ENCODE measurements at regions not wholly inside any gene's neighbourhood (a gene's known extent, or its start where the extent isn't known, plus 50 kb on each side); places are given as distances from the start of the nearest gene placed in this dataset.

DNA sequence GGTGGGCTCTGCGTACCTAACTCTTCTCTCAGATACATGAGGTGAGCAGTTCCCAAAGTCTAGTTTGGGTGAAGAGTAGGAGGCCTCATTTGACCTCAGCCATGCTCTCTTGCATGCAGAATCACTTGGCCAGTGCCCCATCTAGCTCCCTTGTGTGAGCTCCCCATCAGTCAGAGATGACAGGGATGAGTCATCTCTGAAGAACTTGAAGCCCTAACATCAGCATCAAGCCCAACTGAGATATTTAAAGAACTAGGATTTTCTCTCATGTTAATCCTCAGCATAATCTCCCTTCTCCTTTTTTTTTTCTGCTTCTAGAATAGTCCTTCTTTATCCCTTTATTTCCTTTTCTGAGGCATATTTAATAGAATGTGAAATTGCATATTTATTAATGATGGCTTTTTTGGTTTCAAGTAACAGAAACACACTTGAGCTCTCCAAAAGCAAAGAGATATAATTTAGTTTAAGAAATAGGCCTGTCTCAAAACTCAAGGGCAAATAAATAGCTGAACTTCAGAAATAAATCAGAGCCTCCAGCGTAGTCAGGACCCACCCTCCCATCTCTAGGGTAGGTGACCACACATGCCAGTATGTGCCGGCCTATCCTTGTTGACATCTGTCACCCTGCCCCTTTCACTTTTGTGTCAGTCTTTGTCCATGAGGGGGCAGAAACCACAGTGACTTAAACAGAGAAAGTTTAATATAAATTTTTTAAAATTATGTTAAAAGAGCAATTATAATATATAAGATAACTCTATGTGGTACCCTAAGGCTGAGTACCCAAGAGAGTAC, 112.3 kb downstream of the TSEN15 start:
- H3K9me3 ChIP-seq, result no peaks in the 10 kb centered on the region
- TF ChIP-seq, protein P1, sequence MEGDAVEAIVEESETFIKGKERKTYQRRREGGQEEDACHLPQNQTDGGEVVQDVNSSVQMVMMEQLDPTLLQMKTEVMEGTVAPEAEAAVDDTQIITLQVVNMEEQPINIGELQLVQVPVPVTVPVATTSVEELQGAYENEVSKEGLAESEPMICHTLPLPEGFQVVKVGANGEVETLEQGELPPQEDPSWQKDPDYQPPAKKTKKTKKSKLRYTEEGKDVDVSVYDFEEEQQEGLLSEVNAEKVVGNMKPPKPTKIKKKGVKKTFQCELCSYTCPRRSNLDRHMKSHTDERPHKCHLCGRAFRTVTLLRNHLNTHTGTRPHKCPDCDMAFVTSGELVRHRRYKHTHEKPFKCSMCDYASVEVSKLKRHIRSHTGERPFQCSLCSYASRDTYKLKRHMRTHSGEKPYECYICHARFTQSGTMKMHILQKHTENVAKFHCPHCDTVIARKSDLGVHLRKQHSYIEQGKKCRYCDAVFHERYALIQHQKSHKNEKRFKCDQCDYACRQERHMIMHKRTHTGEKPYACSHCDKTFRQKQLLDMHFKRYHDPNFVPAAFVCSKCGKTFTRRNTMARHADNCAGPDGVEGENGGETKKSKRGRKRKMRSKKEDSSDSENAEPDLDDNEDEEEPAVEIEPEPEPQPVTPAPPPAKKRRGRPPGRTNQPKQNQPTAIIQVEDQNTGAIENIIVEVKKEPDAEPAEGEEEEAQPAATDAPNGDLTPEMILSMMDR (IDR thresholded peaks at IDR 0.05), result no peak
- no peak for TF ChIP-seq POLR2A (IDR thresholded peaks at IDR 0.05)
- peaks cover 0 to 3% of the 10 kb centered on the region in 2 donors for H3K4me1 ChIP-seq
- 79 to 92% methylated on average over 3 of the region's 3 CpGs for WGBS, 2 donors
- intact Hi-C loops (cut with DNase I), result no loop called here
- no peak for DNase-seq
- no peaks in the 10 kb centered on the region for H3K36me3 ChIP-seq
- H3K27ac ChIP-seq, result peak overlapping the region in 1 of 3 donors; percentile 4
- no peak overlapping the region for H3K4me3 ChIP-seq (replicated peaks in 1 of 3)
- H3K27me3 ChIP-seq, result no peaks in the 10 kb centered on the region

- WGBS, 2 donors, result 91 to 100% methylated on average over 1 of the region's 1 CpG
- no peak for DNase-seq
- peak overlapping the region in 1 of 3 donors; percentile 4 for H3K27ac ChIP-seq
- H3K4me3 ChIP-seq (replicated peaks in 1 of 3), result no peak overlapping the region
- TF ChIP-seq, protein P1 (IDR thresholded peaks at IDR 0.05), result no peak
- no peak for TF ChIP-seq POLR2A (IDR thresholded peaks at IDR 0.05)
- H3K9me3 ChIP-seq, result no peaks in the 10 kb centered on the region
- intact Hi-C loops (cut with DNase I), result no loop called here
- no peaks in the 10 kb centered on the region for H3K36me3 ChIP-seq
- H3K27me3 ChIP-seq, result no peaks in the 10 kb centered on the region
- H3K4me1 ChIP-seq, result peaks cover 0 to 3% of the 10 kb centered on the region in 2 donors
Measured at GRCh38 chr1:184164536-184164935, 113.0 kb downstream of the TSEN15 start.

GRCh38 chr1:184166485-184166884, 115.0 kb downstream of the TSEN15 start:
- WGBS, 2 donors, result 89% methylated on average over 3 of the region's 3 CpGs

DNA sequence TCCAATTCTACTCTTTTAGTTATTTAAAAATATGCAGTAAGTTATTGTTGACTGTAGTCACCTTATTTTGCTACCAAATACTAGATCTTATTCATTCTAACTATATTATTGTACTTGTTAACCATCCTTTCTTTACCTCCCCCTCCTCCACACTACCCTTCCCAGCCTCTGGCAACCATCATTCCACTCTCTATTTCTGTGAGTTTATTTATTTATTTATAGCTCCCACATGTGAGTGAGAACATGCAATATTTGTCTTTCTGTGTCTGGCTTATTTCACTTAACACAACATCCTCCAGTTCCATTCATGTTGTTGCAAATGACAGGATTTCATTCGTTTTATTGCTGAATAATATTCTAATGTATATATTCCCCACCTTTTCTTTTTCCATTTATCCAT, 115.8 kb downstream of the TSEN15 start:
- no peak overlapping the region for H3K27ac ChIP-seq
- DNase-seq, result no peak
- 73 to 84% methylated on average over 1 of the region's 1 CpG for WGBS, 2 donors
- H3K4me1 ChIP-seq, result no peaks in the 10 kb centered on the region
- no peak for TF ChIP-seq POLR2A (IDR thresholded peaks at IDR 0.05)
- TF ChIP-seq, protein P1 (IDR thresholded peaks at IDR 0.05), result no peak
- H3K4me3 ChIP-seq (replicated peaks in 1 of 3), result no peak overlapping the region
- intact Hi-C loops (cut with DNase I), result no loop called here
- no peaks in the 10 kb centered on the region for H3K9me3 ChIP-seq
- no peaks in the 10 kb centered on the region for H3K27me3 ChIP-seq
- no peaks in the 10 kb centered on the region for H3K36me3 ChIP-seq

More at GRCh38 chr1:184166485-184166884, 115.0 kb downstream of the TSEN15 start:
- H3K27me3 ChIP-seq, result no peaks in the 10 kb centered on the region
- no peak overlapping the region for H3K27ac ChIP-seq
- H3K9me3 ChIP-seq, result no peaks in the 10 kb centered on the region
- TF ChIP-seq, protein P1 (IDR thresholded peaks at IDR 0.05), result no peak
- no peak for TF ChIP-seq POLR2A (IDR thresholded peaks at IDR 0.05)
- H3K36me3 ChIP-seq, result no peaks in the 10 kb centered on the region
- no peak for DNase-seq
- no peaks in the 10 kb centered on the region for H3K4me1 ChIP-seq
- no peak overlapping the region for H3K4me3 ChIP-seq (replicated peaks in 1 of 3)
- intact Hi-C loops (cut with DNase I), result no loop called here

- no peak overlapping the region for H3K27ac ChIP-seq
- no peaks in the 10 kb centered on the region for H3K9me3 ChIP-seq
- no peak for TF ChIP-seq POLR2A (IDR thresholded peaks at IDR 0.05)
- TF ChIP-seq, protein P1 (IDR thresholded peaks at IDR 0.05), result no peak
- intact Hi-C loops (cut with DNase I), result no loop called here
- no peak for DNase-seq
- no peaks in the 10 kb centered on the region for H3K36me3 ChIP-seq
- no peaks in the 10 kb centered on the region for H3K4me1 ChIP-seq
- no peak overlapping the region for H3K4me3 ChIP-seq (replicated peaks in 1 of 3)
- no peaks in the 10 kb centered on the region for H3K27me3 ChIP-seq
Measured at GRCh38 chr1:184170719-184171118, 119.2 kb downstream of the TSEN15 start.

All from thyroid gland (tissue), 4 donors.